RWPE1 (cell line): ENCODE measurements at regions not wholly inside any gene's neighbourhood (a gene's known extent, or its start where the extent isn't known, plus 50 kb on each side); places are given as distances from the start of the nearest gene placed in this dataset.
"Not testable (repeated sequence)": the region's sequence is repeated elsewhere in the genome, so short reads cannot be mapped to it uniquely, and the experiment has no call there.

Experiments used
- CTCF ChIA-PET: fragments of 350-600 bp; sonication (Branson Sonifier 250); formaldehyde crosslinking; extraction: SDS; loops from one replicate; lab custom pipeline; 2021; lab: Yijun Ruan, JAX
- POLR2A ChIA-PET: fragments of 400-600 bp; formaldehyde crosslinking; extraction: SDS; loops from one replicate; lab custom pipeline; 2020; ENCODE audit warnings: antibody characterized with exemption; ENCODE audit not compliant: low non-redundant PET; lab: Yijun Ruan, JAX
- DNase-seq: peaks from one replicate; pipeline ENCODE4 v3.0.0; 2012; ENCODE audit warnings: low spot score
- H3K27ac ChIP-seq: fragments of 450-650 bp; 2 replicates; pipeline ENCODE4 v1.5.1; 2017
- CTCF ChIP-seq: fragments of 450-650 bp; conservative IDR thresholded peaks from 2 replicates; pipeline ENCODE4 v1.5.1; 2017; ENCODE audit warnings: low read depth, mild to moderate bottlenecking

DNA sequence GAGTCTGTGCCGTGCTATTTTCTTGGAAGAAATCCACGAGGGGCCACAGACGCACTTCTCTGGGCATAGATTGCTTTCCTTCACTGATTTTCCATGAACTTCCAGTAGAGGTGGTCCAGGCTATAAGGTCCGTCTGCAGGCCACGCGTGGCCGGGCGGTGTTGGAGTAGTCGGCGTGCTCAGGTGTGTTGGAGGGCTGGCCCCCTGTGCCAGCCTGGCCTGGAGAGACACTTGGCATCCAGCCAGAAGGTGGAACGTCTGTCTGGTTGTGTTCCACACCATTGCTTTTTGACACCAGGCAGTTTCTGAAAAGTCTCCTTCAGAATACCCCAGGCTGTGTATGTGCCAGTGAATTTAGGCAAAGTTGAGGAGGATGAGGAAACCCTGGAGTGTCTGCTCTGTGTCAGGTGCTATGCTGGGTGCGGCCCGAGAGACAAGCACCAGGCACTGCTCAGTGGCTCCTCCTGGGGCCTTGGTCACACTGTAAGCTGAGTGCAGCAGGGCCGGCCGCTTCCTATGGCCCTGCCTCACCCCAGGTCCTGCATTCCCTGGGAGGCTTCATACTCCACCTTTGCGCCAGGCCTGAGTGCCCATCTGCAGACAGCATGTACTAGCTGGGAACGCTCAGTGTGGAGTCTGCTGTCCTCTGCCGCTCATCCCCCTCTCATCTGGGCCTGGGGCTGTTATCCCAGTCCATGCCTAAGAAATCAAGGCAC is 52.1 kb upstream of the TAMM41 start:
- no peak overlapping the region for H3K27ac ChIP-seq
- POLR2A ChIA-PET = no interaction called here
- CTCF ChIA-PET = no interaction called here
- no peak for TF ChIP-seq CTCF
- no peak for DNase-seq

DNA sequence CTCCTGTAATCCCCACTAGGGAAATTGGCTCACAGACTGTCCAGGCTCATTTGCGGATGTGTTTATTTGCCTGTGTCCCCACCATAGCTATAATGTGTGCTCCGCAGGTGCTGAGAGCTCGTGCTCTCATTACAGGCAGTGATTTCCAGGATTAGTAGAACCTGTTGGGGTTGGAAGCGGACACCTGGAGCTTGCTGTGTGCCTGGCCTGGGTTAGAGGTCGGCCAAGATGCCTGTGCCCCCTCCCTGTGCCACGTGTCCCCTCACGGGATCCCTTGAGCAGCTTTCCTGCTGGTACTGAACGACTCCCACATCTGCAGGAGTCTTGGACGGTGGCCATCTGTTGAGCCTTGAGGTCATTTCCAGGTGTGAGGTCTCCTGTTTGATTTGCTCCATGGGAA is 52.7 kb upstream of the TAMM41 start:
- POLR2A ChIA-PET, CTCF ChIA-PET, H3K27ac ChIP-seq, DNase-seq: not testable (repeated sequence)

DNA sequence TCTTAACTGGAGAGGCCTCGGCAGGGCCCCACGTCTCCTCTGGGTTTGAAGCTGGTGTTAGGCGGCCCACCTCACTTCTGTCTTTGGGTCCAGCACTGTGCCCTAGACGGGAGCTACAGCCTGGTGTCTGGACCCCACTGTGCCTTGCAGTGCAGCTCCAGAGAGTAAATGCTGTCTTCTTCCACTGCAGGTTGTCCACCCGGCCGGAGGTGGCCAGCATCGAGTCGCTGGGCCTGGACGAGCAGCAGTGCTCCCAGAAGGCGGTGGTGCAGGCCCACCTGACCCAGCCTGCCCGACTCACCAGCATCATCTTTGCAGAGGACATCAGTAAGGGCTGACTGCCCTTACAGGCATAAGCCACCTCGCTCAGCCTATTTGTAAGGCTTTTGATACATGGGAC is 53.1 kb upstream of the TAMM41 start:
- no peak for TF ChIP-seq CTCF
- POLR2A ChIA-PET = no interaction called here

GRCh38 chr3:11900824-11901223 is 54.1 kb upstream of the TAMM41 start:
- CTCF ChIA-PET = interaction anchor here (0.5 kb wide), 1 partner anchor 23 kb away, joined by 3 read pairs; no protein-coding TSS in a partner anchor
- H3K27ac ChIP-seq = no peak overlapping the region
- DNase-seq = no peak
- TF ChIP-seq CTCF = no peak
- POLR2A ChIA-PET = no interaction called here

More for the DNA sequence above, 53.1 kb upstream of the TAMM41 start:
- no peak overlapping the region for H3K27ac ChIP-seq
- DNase-seq = no peak
- CTCF ChIA-PET = no interaction called here

DNA sequence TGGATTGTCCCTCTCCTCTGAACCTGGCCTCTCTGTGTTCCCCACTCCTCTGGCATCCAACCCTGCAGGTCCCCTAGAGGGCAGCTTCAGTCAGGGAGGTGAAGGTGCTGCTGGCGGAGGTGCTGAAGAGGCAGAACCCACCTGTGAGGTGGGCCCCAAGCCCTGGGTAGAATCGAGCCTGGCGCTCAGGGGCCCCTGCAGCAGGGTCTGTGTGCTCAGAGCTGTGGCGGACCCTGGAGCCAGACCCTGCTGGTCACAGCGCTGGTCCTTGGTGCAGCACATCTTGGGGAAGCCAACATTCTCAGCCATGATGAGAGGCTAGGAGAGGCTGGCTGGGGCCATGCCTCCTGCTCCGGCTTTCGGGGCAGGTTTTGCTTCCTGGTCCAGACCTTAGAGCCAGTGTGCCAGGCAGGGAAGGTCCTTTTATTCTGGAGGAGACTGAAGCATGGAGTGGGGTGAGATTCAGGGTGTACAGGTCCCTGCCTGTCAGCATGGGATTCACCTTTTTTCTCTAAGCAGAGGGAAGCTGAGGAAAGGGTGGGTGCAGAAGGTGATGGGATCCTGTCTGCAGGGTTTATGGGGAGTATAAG is 54.7 kb upstream of the TAMM41 start:
- TF ChIP-seq CTCF = no peak
- POLR2A ChIA-PET = no interaction called here
- no peak overlapping the region for H3K27ac ChIP-seq
- DNase-seq = no peak
- CTCF ChIA-PET = no interaction called here

GRCh38 chr3:11903047-11903446 is 56.4 kb upstream of the TAMM41 start:
- POLR2A ChIA-PET = no interaction called here
- H3K27ac ChIP-seq = no peak overlapping the region
- no peak for TF ChIP-seq CTCF
- CTCF ChIA-PET = no interaction called here
- DNase-seq = no peak

GRCh38 chr3:11903447-11903846 is 56.8 kb upstream of the TAMM41 start:
- ChIA-PET POLR2A (no interaction called here), CTCF (no interaction called here)
- DNase-seq = no peak
- H3K27ac ChIP-seq = no peak overlapping the region
- TF ChIP-seq CTCF = no peak
